B cell (primary cell): ENCODE measurements at regions not wholly inside any gene's neighbourhood (a gene's known extent, or its start where the extent isn't known, plus 50 kb on each side); places are given as distances from the start of the nearest gene placed in this dataset.

Source experiments
- ATAC-seq: fragments of 200-7000 bp; cut with Tn5 transposase; one replicate; pipeline ENCODE4 v1.10.0; 2021; ENCODE audit warnings: low read depth, mild to moderate bottlenecking, moderate number of reproducible peaks, moderate library complexity
- CTCF ChIA-PET: fragments of 350-600 bp; sonication (Branson Sonifier 250); formaldehyde crosslinking; loops from one replicate; lab custom pipeline; 2021; ENCODE audit warnings: antibody characterized with exemption, inconsistent platforms; lab: Charles Lee
- POLR2A ChIA-PET: fragments of 350-600 bp; sonication (Branson Sonifier 250); formaldehyde crosslinking; loops from one replicate; lab custom pipeline; 2021; ENCODE audit warnings: antibody characterized with exemption; lab: Charles Lee
- DNase-seq: peaks from one replicate; pipeline ENCODE4 v3.0.0; 2013
- H2AFZ ChIP-seq: 2 replicates; pipeline ENCODE4 v1.6.1; 2012; ENCODE audit warnings: mild to moderate bottlenecking, low read depth, low read length; ENCODE audit not compliant: insufficient read depth, poor library complexity, severe bottlenecking
- H3K27ac ChIP-seq, 2 donors: 1 replicate in 1 of 2; 2 replicates in 1 of 2; pipeline ENCODE4 v1.5.1; 2012 to 2013; ENCODE audit warnings: low read length in 2 of 2, mild to moderate bottlenecking in 2 of 2, moderate library complexity in 1 of 2
- H3K27me3 ChIP-seq, 4 experiments: fragments of 200-600 bp in 1 of 4; sonication (generic) in 1 of 4; replicated peaks in 1 of 4; 1 replicate in 2 of 4; 2 replicates in 2 of 4; pipeline versions ENCODE4 v1.6.1 to v1.7.0; 2013 to 2016; ENCODE audit warnings: low read length in 3 of 4, mild to moderate bottlenecking in 2 of 4, mixed read lengths in 1 of 4, moderate library complexity in 1 of 4; ENCODE audit not compliant: insufficient read depth in 4 of 4, control insufficient read depth in 3 of 4; ENCODE audit errors: control extremely low read depth in 1 of 4
- H3K36me3 ChIP-seq, 2 experiments: replicated peaks in 1 of 2; 1 replicate in 1 of 2; 2 replicates in 1 of 2; pipeline versions ENCODE4 v1.6.1 to v1.7.1; 2013; ENCODE audit warnings: low read length in 1 of 2; ENCODE audit not compliant: insufficient read depth in 2 of 2, control insufficient read depth in 1 of 2; ENCODE audit errors: control extremely low read depth in 1 of 2, extremely low read depth in 1 of 2
- H3K4me1 ChIP-seq, 2 donors: fragments of 200-600 bp in 1 of 2; sonication (generic) in 1 of 2; 1 replicate in 1 of 2; 2 replicates in 1 of 2; pipeline versions ENCODE4 v1.5.1 to v1.6.1; 2013 to 2017; ENCODE audit warnings: low read length in 2 of 2; ENCODE audit not compliant: control insufficient read depth in 2 of 2, insufficient read depth in 2 of 2
- H3K4me2 ChIP-seq: replicated peaks from 2 replicates; pipeline ENCODE3; 2012; ENCODE audit warnings: mild to moderate bottlenecking, low read depth, low read length; ENCODE audit not compliant: poor library complexity, severe bottlenecking
- H3K4me3 ChIP-seq, 5 experiments: fragments of 200-600 bp in 1 of 5; sonication (generic) in 1 of 5; 1 replicate in 3 of 5; 2 replicates in 2 of 5; pipeline versions ENCODE4 v1.5.1 to v1.7.0; 2011 to 2016; ENCODE audit warnings: low read length in 4 of 5, mild to moderate bottlenecking in 4 of 5, low read depth in 2 of 5, control low read depth in 1 of 5, moderate library complexity in 1 of 5; ENCODE audit not compliant: insufficient read depth in 1 of 5; ENCODE audit errors: control extremely low read depth in 1 of 5, extremely low read depth in 1 of 5
- H3K79me2 ChIP-seq: fragments of 200-600 bp; sonication (generic); one replicate; pipeline ENCODE4 v1.6.0; 2016; ENCODE audit warnings: low read length; ENCODE audit not compliant: control insufficient read depth, insufficient read depth
- H3K9ac ChIP-seq: fragments of 200-600 bp; sonication (generic); 2 replicates; pipeline ENCODE4 v1.6.1; 2017; ENCODE audit warnings: mild to moderate bottlenecking, low read length, moderate library complexity
- H3K9me3 ChIP-seq, 3 donors: one replicate each; pipeline versions ENCODE4 v1.6.1 to v1.7.1; 2013; ENCODE audit warnings: low read length in 2 of 3; ENCODE audit not compliant: control insufficient read depth in 2 of 3, insufficient read depth in 1 of 3; ENCODE audit errors: control extremely low read depth in 1 of 3
- H4K20me1 ChIP-seq: 2 replicates; pipeline ENCODE4 v1.6.0; 2012; ENCODE audit warnings: mild to moderate bottlenecking, low read length; ENCODE audit not compliant: insufficient read depth, control insufficient read depth, poor library complexity, severe bottlenecking
- H3K27ac Mint-ChIP-seq: one replicate; pipeline ENCODE4 v1.8.0; 2021; ENCODE audit warnings: mixed read lengths
- H3K27me3 Mint-ChIP-seq: one replicate; pipeline ENCODE4 v1.8.0; 2021; ENCODE audit warnings: mixed read lengths
- H3K4me1 Mint-ChIP-seq: one replicate; pipeline ENCODE4 v1.8.0; 2021; ENCODE audit warnings: mixed read lengths
- H3K4me3 Mint-ChIP-seq: one replicate; pipeline ENCODE4 v1.8.0; 2021; ENCODE audit warnings: mixed read lengths
- H3K9me3 Mint-ChIP-seq: one replicate; pipeline ENCODE4 v1.8.0; 2022; ENCODE audit warnings: mixed read lengths; ENCODE audit not compliant: insufficient read depth
- CTCF ChIP-seq: fragments of 200-600 bp; IDR thresholded peaks from one replicate; pipeline ENCODE4 v1.8.0; 2022; ENCODE audit warnings: antibody characterized with exemption, mild to moderate bottlenecking
- EZH2 ChIP-seq: IDR thresholded peaks from 2 replicates; pipeline ENCODE4 v1.6.1; 2012; ENCODE audit warnings: borderline replicate concordance, low read depth, mild to moderate bottlenecking, moderate library complexity, low read length; ENCODE audit not compliant: insufficient read depth, poor library complexity, severe bottlenecking
- whole genome bisulfite sequencing: methylation state at CpG from one replicate; pipeline ENCODE4 v1.1.5; 2013; ENCODE audit warnings: missing lambda C conversion rate; ENCODE audit not compliant: insufficient coverage; 5-methylcytosine and 5-hydroxymethylcytosine counted together
- intact Hi-C: fragments of 100-400 bp; cut with micrococcal nuclease; formaldehyde crosslinking; loops from one replicate; pipeline ENCODE4 v1.10.0; 2022

DNA sequence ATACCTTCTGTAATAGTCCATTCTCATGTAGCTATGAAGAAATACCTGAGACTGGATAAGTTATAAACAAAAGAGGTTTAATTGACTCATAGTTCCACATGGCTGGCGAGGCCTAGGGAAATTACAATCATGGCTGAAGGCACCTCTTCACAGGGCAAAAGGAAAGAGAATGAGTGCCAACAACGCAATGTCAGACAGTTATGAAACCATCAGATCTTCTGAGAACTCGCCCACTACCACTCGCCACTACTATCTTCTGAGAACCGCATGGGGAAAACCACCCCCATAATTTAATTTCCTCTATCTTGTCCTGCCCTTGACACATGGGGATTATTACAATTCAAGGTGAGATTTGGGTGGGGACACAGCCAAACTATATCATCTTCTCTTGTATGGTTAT lies 406.8 kb upstream of the CBLB start:
- Histone ChIP-seq H3K4me3 (no peak overlapping the region), H3K27ac (no peak overlapping the region), H3K9me3 (peaks cover 0 to 1% (median 0%) of the 10 kb centered on the region in 3 donors), H3K4me2 (no peak overlapping the region), H4K20me1 (no peaks in the 10 kb centered on the region), H2AFZ (no peak overlapping the region), H3K27me3 (no peaks in the 10 kb centered on the region), H3K4me1 (peaks cover 7 to 19% of the 10 kb centered on the region in 2 donors), H3K36me3 (no peaks in the 10 kb centered on the region), H3K9ac (no peak overlapping the region), H3K79me2 (no peaks in the 10 kb centered on the region)
- H3K27me3 Mint-ChIP-seq: no peaks in the 10 kb centered on the region
- H3K9me3 Mint-ChIP-seq: no peaks in the 10 kb centered on the region
- peaks cover 26% of the 10 kb centered on the region for H3K4me1 Mint-ChIP-seq
- intact Hi-C loops: no loop called here
- no peak overlapping the region for H3K27ac Mint-ChIP-seq
- TF ChIP-seq CTCF (no peak), EZH2 (no peak)
- no peak for DNase-seq
- ATAC-seq: no peak
- no peak overlapping the region for H3K4me3 Mint-ChIP-seq
- WGBS: 89% methylated on average over 1 of the region's 5 CpGs
- ChIA-PET POLR2A (no interaction called here), CTCF (no interaction called here)

GRCh38 chr3:106276151-106276550 lies 407.3 kb upstream of the CBLB start:
- Histone ChIP-seq H3K4me2 (no peak overlapping the region), H2AFZ (no peak overlapping the region), H3K79me2 (no peaks in the 10 kb centered on the region), H3K4me3 (no peak overlapping the region), H3K27me3 (no peaks in the 10 kb centered on the region), H3K36me3 (no peaks in the 10 kb centered on the region), H3K4me1 (peaks cover 7 to 18% of the 10 kb centered on the region in 2 donors), H3K27ac (no peak overlapping the region), H4K20me1 (no peaks in the 10 kb centered on the region), H3K9me3 (peaks cover 0 to 1% (median 0%) of the 10 kb centered on the region in 3 donors), H3K9ac (no peak overlapping the region)
- H3K4me1 Mint-ChIP-seq: peaks cover 23% of the 10 kb centered on the region
- H3K27ac Mint-ChIP-seq: no peak overlapping the region
- TF ChIP-seq CTCF (no peak), EZH2 (no peak)
- POLR2A ChIA-PET: no interaction called here
- ATAC-seq (no peak), DNase-seq (no peak)
- CTCF ChIA-PET: no interaction called here
- no peaks in the 10 kb centered on the region for H3K9me3 Mint-ChIP-seq
- no peaks in the 10 kb centered on the region for H3K27me3 Mint-ChIP-seq
- no peak overlapping the region for H3K4me3 Mint-ChIP-seq
- intact Hi-C loops: no loop called here
